Parathyroid adenoma (tissue), 2 donors: ENCODE measurements at regions not wholly inside any gene's neighbourhood (a gene's known extent, or its start where the extent isn't known, plus 50 kb on each side); places are given as distances from the start of the nearest gene placed in this dataset.

Experiments used
- H2AFZ ChIP-seq: fragments of 300-600 bp; sonication (generic); one replicate; pipeline ENCODE4 v1.7.0; 2017; ENCODE audit warnings: antibody characterized with exemption, mild to moderate bottlenecking
- H3K27ac ChIP-seq: fragments of 300-600 bp; sonication (generic); one replicate; pipeline ENCODE4 v1.7.0; 2017
- H3K27me3 ChIP-seq: fragments of 300-600 bp; sonication (generic); one replicate; pipeline ENCODE4 v1.7.0; 2017; ENCODE audit warnings: low read length; ENCODE audit not compliant: control insufficient read depth, insufficient read depth
- H3K36me3 ChIP-seq: fragments of 300-600 bp; sonication (generic); one replicate; pipeline ENCODE4 v1.7.0; 2017; ENCODE audit warnings: low read length; ENCODE audit not compliant: control insufficient read depth, insufficient read depth
- H3K4me1 ChIP-seq: fragments of 300-600 bp; sonication (generic); one replicate; pipeline ENCODE4 v1.7.0; 2017; ENCODE audit warnings: control low read depth
- H3K4me2 ChIP-seq: fragments of 300-600 bp; sonication (generic); one replicate; pipeline ENCODE4 v1.7.0; 2017; ENCODE audit warnings: low read length
- H3K4me3 ChIP-seq: fragments of 300-600 bp; sonication (generic); one replicate; pipeline ENCODE4 v1.7.0; 2017; ENCODE audit warnings: low read depth, low read length
- H3K79me2 ChIP-seq: fragments of 300-600 bp; sonication (generic); one replicate; pipeline ENCODE4 v1.7.0; 2017; ENCODE audit warnings: control low read depth
- H3K9ac ChIP-seq: fragments of 300-600 bp; sonication (generic); one replicate; pipeline ENCODE4 v1.7.0; 2017; ENCODE audit warnings: mild to moderate bottlenecking
- H3K9me3 ChIP-seq: fragments of 300-600 bp; sonication (generic); one replicate; pipeline ENCODE4 v1.7.0; 2017; ENCODE audit warnings: low read length; ENCODE audit not compliant: control insufficient read depth
- CTCF ChIP-seq: fragments of 300-600 bp; sonication (generic); IDR thresholded peaks from one replicate; pipeline ENCODE4 v1.7.0; 2017; ENCODE audit warnings: antibody characterized with exemption, mild to moderate bottlenecking
- donor health status: primary hyperparathyroidism.

- Histone ChIP-seq H3K4me1 (peaks cover 24% of the 10 kb centered on the region), H3K9ac (no peak overlapping the region), H2AFZ (no peak overlapping the region), H3K4me3 (no peak overlapping the region), H3K9me3 (no peaks in the 10 kb centered on the region), H3K36me3 (no peaks in the 10 kb centered on the region), H3K79me2 (peaks cover 53% of the 10 kb centered on the region), H3K4me2 (no peak overlapping the region), H3K27ac (no peak overlapping the region), H3K27me3 (no peaks in the 10 kb centered on the region)
- TF ChIP-seq CTCF: no peak
These were observed 230.5 kb downstream of the SEC14L1 start for GRCh38 chr17:77371117-77371887.

GRCh38 chr17:77371888-77372443, 231.2 kb downstream of the SEC14L1 start:
- H3K4me3 ChIP-seq: no peak overlapping the region
- H3K9me3 ChIP-seq: no peaks in the 10 kb centered on the region
- TF ChIP-seq CTCF: no peak
- H2AFZ ChIP-seq: no peak overlapping the region
- H3K4me2 ChIP-seq: peak overlapping the region; percentile 94
- peak overlapping the region; percentile 62 for H3K27ac ChIP-seq
- no peaks in the 10 kb centered on the region for H3K27me3 ChIP-seq
- no peaks in the 10 kb centered on the region for H3K36me3 ChIP-seq
- H3K9ac ChIP-seq: no peak overlapping the region
- H3K79me2 ChIP-seq: peaks cover 49% of the 10 kb centered on the region
- H3K4me1 ChIP-seq: peaks cover 23% of the 10 kb centered on the region

GRCh38 chr17:77372444-77373298, 231.9 kb downstream of the SEC14L1 start:
- Histone ChIP-seq H3K9me3 (no peaks in the 10 kb centered on the region), H3K36me3 (no peaks in the 10 kb centered on the region), H3K4me1 (peaks cover 23% of the 10 kb centered on the region), H3K27ac (peak overlapping the region; percentile 62), H3K4me2 (peak overlapping the region; percentile 94), H3K9ac (no peak overlapping the region), H3K27me3 (no peaks in the 10 kb centered on the region), H3K4me3 (peak overlapping the region; percentile 61), H3K79me2 (peaks cover 50% of the 10 kb centered on the region), H2AFZ (peak overlapping the region; percentile 30)
- TF ChIP-seq CTCF: peak; percentile 23

GRCh38 chr17:77373299-77374169, 232.8 kb downstream of the SEC14L1 start:
- H3K9ac ChIP-seq: no peak overlapping the region
- peak overlapping the region; percentile 61 for H3K4me3 ChIP-seq
- peak overlapping the region; percentile 40 for H2AFZ ChIP-seq
- H3K4me1 ChIP-seq: peaks cover 23% of the 10 kb centered on the region
- peak overlapping the region; percentile 45 for H3K4me2 ChIP-seq
- H3K27me3 ChIP-seq: no peaks in the 10 kb centered on the region
- H3K79me2 ChIP-seq: peaks cover 51% of the 10 kb centered on the region
- peak overlapping the region; percentile 81 for H3K27ac ChIP-seq
- H3K9me3 ChIP-seq: no peaks in the 10 kb centered on the region
- TF ChIP-seq CTCF: no peak
- H3K36me3 ChIP-seq: no peaks in the 10 kb centered on the region
